SK-N-MC (cell line): ENCODE measurements at regions not wholly inside any gene's neighbourhood (a gene's known extent, or its start where the extent isn't known, plus 50 kb on each side); places are given as distances from the start of the nearest gene placed in this dataset.

Source experiments
- DNase-seq: peaks from one replicate; pipeline ENCODE4 v3.0.0-alpha.2; 2011; ENCODE audit warnings: low read depth, low spot score
- H3K27ac ChIP-seq: fragments of 200-600 bp; sonication (generic); 2 replicates; pipeline ENCODE4 v1.5.1; 2016; ENCODE audit warnings: mixed run types
- H3K36me3 ChIP-seq: fragments of 200-600 bp; sonication (generic); 2 replicates; pipeline ENCODE4 v1.6.1; 2017; ENCODE audit warnings: antibody characterized with exemption, low read length, mixed read lengths; ENCODE audit not compliant: insufficient read depth
- H3K4me3 ChIP-seq: fragments of 200-600 bp; sonication (generic); 2 replicates; pipeline ENCODE4 v1.5.1; 2016
- H3K9ac ChIP-seq: fragments of 200-600 bp; sonication (generic); 2 replicates; pipeline ENCODE4 v1.8.0; 2017; ENCODE audit warnings: mixed run types, mixed read lengths; ENCODE audit not compliant: insufficient read length
- H3K9me3 ChIP-seq: fragments of 200-600 bp; sonication (generic); 2 replicates; pipeline ENCODE4 v1.6.1; 2017; ENCODE audit warnings: low read depth, mild to moderate bottlenecking, antibody characterized with exemption, low read length, moderate library complexity, mixed read lengths
- EZH2 ChIP-seq: fragments of 200-600 bp; sonication (generic); IDR thresholded peaks from one replicate; pipeline ENCODE4 v1.6.1; 2017; ENCODE audit warnings: antibody characterized with exemption
- FOXP2 ChIP-seq: optimal IDR thresholded peaks from 2 replicates; pipeline ENCODE3; 2011; ENCODE audit warnings: mild to moderate bottlenecking, moderate library complexity; ENCODE audit not compliant: insufficient read depth; ENCODE audit errors: extremely low read length, control extremely low read depth
- POLR2AphosphoS5 ChIP-seq: IDR thresholded peaks from 2 replicates; pipeline ENCODE4 v1.6.1; 2012; ENCODE audit warnings: mild to moderate bottlenecking, low read depth, low read length, borderline replicate concordance

DNA sequence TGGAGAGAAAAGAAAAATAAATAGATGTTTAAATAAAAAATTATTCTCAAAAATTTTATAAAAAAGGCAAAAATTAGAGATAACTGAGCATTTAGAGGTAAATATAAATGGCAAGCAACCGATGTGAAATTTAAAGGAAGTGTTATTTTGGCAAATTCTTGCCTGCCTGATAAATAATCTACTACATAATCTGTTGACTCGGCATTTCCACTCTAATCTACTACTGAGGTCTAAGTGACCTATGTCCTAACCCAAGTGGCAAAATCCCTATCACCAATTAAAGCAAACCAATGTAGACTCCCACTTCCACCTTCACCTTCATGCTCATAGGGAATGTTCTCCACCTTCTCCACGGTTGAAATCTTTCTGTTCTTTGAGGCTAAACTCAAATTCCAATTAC, 1124.1 kb upstream of the CDH2 start:
- no peak overlapping the region for H3K4me3 ChIP-seq
- no peak for DNase-seq
- H3K27ac ChIP-seq = no peak overlapping the region
- TF ChIP-seq POLR2AphosphoS5 (no peak), EZH2 (no peak), FOXP2 (no peak)
- no peaks in the 10 kb centered on the region for H3K36me3 ChIP-seq
- no peak overlapping the region for H3K9ac ChIP-seq
- H3K9me3 ChIP-seq = no peaks in the 10 kb centered on the region

DNA sequence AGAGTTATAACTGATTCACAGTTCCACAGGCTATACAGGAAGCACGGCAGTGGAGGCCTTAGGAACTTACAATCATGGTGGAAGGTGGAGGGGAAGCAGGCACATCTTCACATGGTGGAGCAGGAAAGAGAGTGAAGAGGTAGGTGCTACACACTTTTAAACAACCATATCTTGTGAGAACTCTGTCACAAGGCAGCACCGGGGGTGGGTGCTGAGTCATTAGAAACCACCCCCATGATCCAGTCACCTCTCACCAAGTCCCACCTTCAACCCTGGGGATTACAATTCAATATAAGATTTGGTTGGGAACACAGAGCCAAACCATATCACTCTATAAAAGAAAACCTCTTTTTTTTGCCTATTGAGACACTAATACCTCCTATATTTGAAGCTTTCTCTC, 1108.5 kb upstream of the CDH2 start:
- TF ChIP-seq EZH2 = no peak
- TF ChIP-seq POLR2AphosphoS5 = no peak
- DNase-seq = no peak
- H3K9me3 ChIP-seq = no peaks in the 10 kb centered on the region

DNA sequence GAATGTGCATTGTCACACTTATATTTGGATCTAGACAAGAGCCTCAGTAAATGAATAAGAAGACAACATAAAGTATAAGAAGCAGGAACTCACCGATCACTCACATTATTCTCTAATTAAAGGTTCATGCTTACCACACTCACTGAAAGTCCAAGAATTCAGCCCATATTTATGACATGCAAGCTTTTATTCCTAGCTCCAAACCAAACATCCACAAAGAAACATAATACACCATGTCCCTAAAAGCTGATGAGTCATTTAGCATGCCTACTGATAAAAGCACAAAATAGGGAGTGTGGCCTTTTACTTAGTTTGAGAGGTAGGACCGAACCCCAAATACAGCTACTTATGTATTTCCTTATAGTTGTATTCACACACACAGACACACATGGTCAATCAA, 1094.6 kb upstream of the CDH2 start:
- DNase-seq = no peak
- Histone ChIP-seq H3K4me3 (no peak overlapping the region), H3K9me3 (no peaks in the 10 kb centered on the region), H3K9ac (no peak overlapping the region), H3K27ac (peak overlapping the region; percentile 93), H3K36me3 (no peaks in the 10 kb centered on the region)
- TF ChIP-seq FOXP2 = no peak
- TF ChIP-seq POLR2AphosphoS5 = no peak
- no peak for TF ChIP-seq EZH2

More for the DNA sequence above, 1108.5 kb upstream of the CDH2 start:
- Histone ChIP-seq H3K36me3 (no peaks in the 10 kb centered on the region), H3K9ac (no peak overlapping the region), H3K4me3 (no peak overlapping the region), H3K27ac (no peak overlapping the region)

DNA sequence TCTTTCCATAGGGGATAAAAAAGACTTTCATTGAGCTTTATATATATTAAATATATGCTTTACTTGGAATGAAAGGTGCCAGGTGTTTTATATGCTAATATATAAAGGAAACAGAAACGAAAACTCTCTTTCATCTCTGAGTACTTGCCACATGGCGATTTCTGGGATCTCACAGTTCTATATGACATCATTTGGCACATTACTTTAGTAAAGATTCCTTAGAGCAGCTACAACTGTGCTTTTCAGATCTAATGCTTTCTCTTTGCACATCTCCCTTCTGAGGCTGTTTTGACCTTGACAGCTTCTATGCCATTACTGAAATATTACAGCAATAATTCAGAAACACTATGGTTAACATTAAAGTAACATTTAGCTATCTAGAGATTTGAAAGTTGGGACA, 1082.9 kb upstream of the CDH2 start:
- Histone ChIP-seq H3K36me3 (no peaks in the 10 kb centered on the region), H3K9me3 (no peaks in the 10 kb centered on the region), H3K9ac (no peak overlapping the region), H3K4me3 (no peak overlapping the region), H3K27ac (no peak overlapping the region)
- TF ChIP-seq POLR2AphosphoS5 = no peak
- TF ChIP-seq FOXP2 = no peak
- TF ChIP-seq EZH2 = no peak
- DNase-seq = no peak

DNA sequence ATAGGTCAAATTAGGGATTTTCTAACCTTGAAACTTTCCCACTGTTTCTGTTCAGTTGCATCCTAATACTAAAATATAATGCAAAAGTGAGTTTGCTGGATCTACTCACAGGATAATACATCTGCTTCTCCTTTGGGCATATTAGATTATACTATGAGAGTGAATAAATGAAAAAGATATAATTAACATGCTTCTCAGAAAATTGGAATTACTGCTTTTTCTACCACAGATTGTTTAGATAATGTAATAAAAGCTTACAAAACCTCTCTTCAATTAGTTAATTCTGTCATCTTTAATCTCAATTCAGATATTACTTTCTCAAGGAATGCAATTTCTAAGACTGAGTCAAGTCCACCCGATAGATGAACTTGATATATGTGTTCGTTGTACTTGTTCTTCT, 1077.2 kb upstream of the CDH2 start:
- TF ChIP-seq FOXP2 (no peak), POLR2AphosphoS5 (no peak), EZH2 (no peak)
- no peak for DNase-seq
- Histone ChIP-seq H3K9ac (no peak overlapping the region), H3K9me3 (no peaks in the 10 kb centered on the region), H3K4me3 (no peak overlapping the region), H3K27ac (no peak overlapping the region), H3K36me3 (no peaks in the 10 kb centered on the region)

DNA sequence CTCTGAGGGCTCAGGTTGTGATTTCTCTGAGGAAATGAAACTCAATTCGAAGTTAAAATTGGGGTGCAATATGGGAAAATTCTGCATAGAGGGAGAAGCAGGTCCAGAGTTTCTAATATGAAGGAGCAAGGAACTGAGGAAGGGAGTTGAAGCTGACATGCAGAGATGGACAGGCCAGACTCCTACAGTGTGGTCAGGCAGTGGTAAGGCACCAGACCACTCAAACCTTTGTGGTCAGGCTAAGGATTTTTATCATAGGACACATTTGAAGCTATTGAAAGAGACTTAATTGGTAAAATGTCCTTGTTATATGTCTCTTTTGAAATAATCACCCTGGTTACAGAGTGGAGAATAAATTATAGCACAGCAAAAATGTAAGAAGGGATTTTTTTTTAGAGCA, 1074.8 kb upstream of the CDH2 start:
- no peak for DNase-seq
- TF ChIP-seq EZH2 = no peak
- TF ChIP-seq FOXP2 = no peak
- TF ChIP-seq POLR2AphosphoS5 = no peak
- no peaks in the 10 kb centered on the region for H3K9me3 ChIP-seq
- no peak overlapping the region for H3K4me3 ChIP-seq
- H3K36me3 ChIP-seq = no peaks in the 10 kb centered on the region
- H3K27ac ChIP-seq = no peak overlapping the region
- H3K9ac ChIP-seq = no peak overlapping the region

DNA sequence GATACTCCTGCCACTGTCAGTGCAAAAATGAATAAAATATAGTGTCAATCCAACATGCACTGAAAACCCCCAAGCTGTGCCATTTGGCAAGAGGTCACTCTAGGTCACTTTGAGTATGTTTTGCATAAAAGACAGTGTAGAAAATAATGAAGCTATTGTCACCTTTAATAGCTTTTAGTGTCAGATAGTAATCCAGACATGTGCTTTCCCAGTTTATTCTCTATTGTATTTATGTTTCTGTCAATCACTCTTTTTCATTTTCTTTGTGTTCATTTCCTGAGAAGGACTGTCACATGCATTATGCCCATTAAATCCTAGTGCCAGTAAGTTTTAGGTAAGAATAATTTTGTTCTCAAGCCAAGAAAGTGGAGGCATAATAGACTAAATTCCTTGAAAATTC, 1073.9 kb upstream of the CDH2 start:
- no peaks in the 10 kb centered on the region for H3K9me3 ChIP-seq
- H3K4me3 ChIP-seq = no peak overlapping the region
- DNase-seq = no peak
- H3K27ac ChIP-seq = no peak overlapping the region
- H3K36me3 ChIP-seq = no peaks in the 10 kb centered on the region
- TF ChIP-seq POLR2AphosphoS5 (no peak), EZH2 (no peak), FOXP2 (no peak)
- H3K9ac ChIP-seq = no peak overlapping the region

DNA sequence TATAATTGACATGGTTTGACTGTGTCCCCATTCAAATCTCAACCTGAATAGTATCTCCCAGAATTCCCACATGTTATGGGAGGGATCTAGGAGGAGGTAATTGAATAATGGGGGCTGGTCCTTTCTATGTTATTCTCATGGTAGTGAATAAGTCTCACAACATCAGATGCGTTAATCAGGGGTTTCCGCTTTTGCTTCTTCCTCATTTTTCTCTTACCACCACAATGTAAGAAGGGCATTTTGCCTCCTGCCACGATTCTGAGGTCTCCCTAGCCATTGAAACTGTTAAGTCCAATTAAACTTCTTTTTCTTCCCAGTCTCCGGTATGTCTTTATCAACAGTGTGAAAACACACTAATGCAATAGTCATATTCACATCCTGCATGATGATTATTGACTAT, 1073.3 kb upstream of the CDH2 start:
- no peak for DNase-seq
- no peak overlapping the region for H3K4me3 ChIP-seq
- H3K9ac ChIP-seq = no peak overlapping the region
- no peaks in the 10 kb centered on the region for H3K36me3 ChIP-seq
- no peak overlapping the region for H3K27ac ChIP-seq
- H3K9me3 ChIP-seq = no peaks in the 10 kb centered on the region
- no peak for TF ChIP-seq POLR2AphosphoS5
- no peak for TF ChIP-seq EZH2
- no peak for TF ChIP-seq FOXP2

DNA sequence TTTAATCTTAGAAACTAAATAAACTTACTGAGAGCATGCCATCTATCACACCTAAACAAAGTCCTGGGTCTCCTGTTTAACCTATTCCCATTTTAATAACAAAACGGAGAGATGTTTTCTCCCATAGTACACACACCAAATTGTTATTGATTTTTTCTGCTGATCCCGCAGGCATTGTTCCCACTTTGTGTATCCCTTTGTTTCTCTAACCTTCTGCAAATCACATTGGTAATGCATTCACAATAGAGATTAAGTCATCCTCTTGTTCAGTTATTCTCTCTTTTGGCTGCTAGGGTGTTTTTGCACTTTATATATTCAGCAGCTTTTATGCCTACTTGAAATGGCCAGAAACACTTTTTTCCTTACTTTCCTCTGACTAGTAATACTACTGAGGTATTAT, 1071.9 kb upstream of the CDH2 start:
- Histone ChIP-seq H3K36me3 (no peaks in the 10 kb centered on the region), H3K27ac (no peak overlapping the region), H3K9ac (no peak overlapping the region), H3K9me3 (no peaks in the 10 kb centered on the region), H3K4me3 (no peak overlapping the region)
- no peak for DNase-seq
- no peak for TF ChIP-seq EZH2
- TF ChIP-seq POLR2AphosphoS5 = no peak
- no peak for TF ChIP-seq FOXP2
